ENCODE measurements at regions not wholly inside any gene's neighbourhood (a gene's known extent, or its start where the extent isn't known, plus 50 kb on each side); places are given as distances from the start of the nearest gene placed in this dataset.

GRCh38 chr18:47603158-47603557, 327.3 kb downstream of the SMAD2 start:
- POLR2A ChIA-PET, result no interaction called here

DNA sequence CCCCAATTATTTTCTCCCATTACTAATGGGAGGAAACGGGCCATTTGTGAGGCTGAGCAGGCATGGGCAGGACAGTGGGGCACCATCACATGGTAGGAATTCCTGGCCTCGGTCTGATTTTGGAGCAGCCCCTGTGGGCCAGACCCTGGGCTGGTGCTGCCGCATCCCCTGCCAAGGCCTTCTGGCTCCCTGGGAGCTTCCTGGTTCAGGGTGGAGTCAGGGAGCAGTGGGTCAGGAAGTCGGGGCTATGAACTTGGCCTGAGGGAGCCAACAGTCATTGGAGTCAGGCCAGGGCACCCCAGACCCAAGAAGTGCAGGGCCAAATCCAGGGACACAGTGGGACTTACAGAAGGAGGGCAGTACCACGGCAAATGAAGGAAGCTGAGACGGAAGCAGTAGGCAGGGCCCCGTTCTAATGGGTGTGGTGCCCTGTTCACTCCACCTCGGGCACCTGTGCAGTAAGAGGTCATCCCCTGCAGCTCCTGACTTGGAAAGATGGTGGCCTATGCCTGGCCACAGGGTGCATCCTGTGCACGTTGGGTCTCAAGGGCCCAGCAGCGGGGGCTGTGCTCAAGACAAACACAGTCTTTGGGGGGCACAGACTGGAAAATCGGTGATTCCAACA, 328.1 kb downstream of the SMAD2 start:
- H3K27me3 ChIP-seq (ENCODE audit: insufficient read depth), result no peaks in the 10 kb centered on the region
- no peak for DNase-seq
- H3K9ac ChIP-seq, result no peak overlapping the region
- no peak overlapping the region for H3K27ac ChIP-seq (ENCODE audit: low read depth in 2 of 2, low read length in 1 of 2)
- H3K9me2 ChIP-seq, result no peaks in the 10 kb centered on the region
- CTCF ChIA-PET, result no interaction called here
- no peaks in the 10 kb centered on the region for H3K79me2 ChIP-seq (ENCODE audit: insufficient read depth)
- no peaks in the 10 kb centered on the region for H3K36me3 ChIP-seq (replicated peaks in 1 of 2; ENCODE audit: control insufficient read depth in 1 of 2, insufficient read depth in 2 of 2, low read length in 1 of 2)
- no peak for TF ChIP-seq SIN3A (IDR thresholded peaks at IDR 0.05; ENCODE audit: borderline replicate concordance, low read depth, low read length)
- no peaks in the 10 kb centered on the region for H4K20me1 ChIP-seq (ENCODE audit: insufficient read depth)
- H3K4me2 ChIP-seq, result no peak overlapping the region
- WGBS (ENCODE audit: low lambda C conversion rate), result 23% methylated on average over 3 of the region's 11 CpGs
- H3F3A ChIP-seq (replicated peaks; ENCODE audit: insufficient read depth), result no peaks in the 10 kb centered on the region
- no peak overlapping the region for H3K4me3 ChIP-seq (ENCODE audit: low read depth in 2 of 2, low read length in 1 of 2)
- H2AFZ ChIP-seq (ENCODE audit: low read depth), result no peak overlapping the region
- H3K4me1 ChIP-seq (ENCODE audit: control insufficient read depth in 1 of 2, insufficient read depth in 2 of 2, low read depth in 1 of 2, low read length in 1 of 2), result no peaks in the 10 kb centered on the region; a peak in 1 of 4 replicates
- no peaks in the 10 kb centered on the region for H3K9me3 ChIP-seq
- POLR2A ChIA-PET, result no interaction called here

More at GRCh38 chr18:47603158-47603557, 327.3 kb downstream of the SMAD2 start:
- H3K4me1 ChIP-seq (ENCODE audit: control insufficient read depth in 1 of 2, insufficient read depth in 2 of 2, low read depth in 1 of 2, low read length in 1 of 2), result no peaks in the 10 kb centered on the region; a peak in 1 of 4 replicates
- no peaks in the 10 kb centered on the region for H3K27me3 ChIP-seq (ENCODE audit: insufficient read depth)
- H3K4me2 ChIP-seq, result no peak overlapping the region
- no peak for DNase-seq
- H3K27ac ChIP-seq (ENCODE audit: low read depth in 2 of 2, low read length in 1 of 2), result no peak overlapping the region
- no peak overlapping the region for H2AFZ ChIP-seq (ENCODE audit: low read depth)
- H3K4me3 ChIP-seq (ENCODE audit: low read depth in 2 of 2, low read length in 1 of 2), result no peak overlapping the region
- H3K9me3 ChIP-seq, result no peaks in the 10 kb centered on the region
- CTCF ChIA-PET, result no interaction called here
- H4K20me1 ChIP-seq (ENCODE audit: insufficient read depth), result no peaks in the 10 kb centered on the region
- H3K9ac ChIP-seq, result no peak overlapping the region
- H3K36me3 ChIP-seq (replicated peaks in 1 of 2; ENCODE audit: control insufficient read depth in 1 of 2, insufficient read depth in 2 of 2, low read length in 1 of 2), result no peaks in the 10 kb centered on the region
- H3K9me2 ChIP-seq, result no peaks in the 10 kb centered on the region
- H3K79me2 ChIP-seq (ENCODE audit: insufficient read depth), result no peaks in the 10 kb centered on the region
- WGBS (ENCODE audit: low lambda C conversion rate), result 23% methylated on average over 1 of the region's 1 CpG
- no peaks in the 10 kb centered on the region for H3F3A ChIP-seq (replicated peaks; ENCODE audit: insufficient read depth)
- TF ChIP-seq USF1 (IDR thresholded peaks at IDR 0.05; ENCODE audit: borderline replicate concordance, low read depth) (no peak), TAF1 (IDR thresholded peaks at IDR 0.05; ENCODE audit: borderline replicate concordance, low read depth, low read length) (no peak), RXRA (IDR thresholded peaks at IDR 0.05; ENCODE audit: borderline replicate concordance, low read depth) (no peak), YY1 (IDR thresholded peaks at IDR 0.05; ENCODE audit: low read depth) (no peak), FOXM1 (IDR thresholded peaks at IDR 0.05; ENCODE audit: low read depth) (no peak), MAX (IDR thresholded peaks at IDR 0.05; ENCODE audit: low read depth) (no peak), RFX5 (IDR thresholded peaks at IDR 0.05; ENCODE audit: low read length) (no peak), SMC3 (IDR thresholded peaks at IDR 0.05; ENCODE audit: low read depth, low read length) (no peak), RCOR1 (IDR thresholded peaks at IDR 0.05; ENCODE audit: low read length) (no peak), GATA2 (CRISPR knock-in tag; IDR thresholded peaks at IDR 0.05) (no peak), GABPA (IDR thresholded peaks at IDR 0.05; ENCODE audit: low read depth) (no peak), JUND (IDR thresholded peaks at IDR 0.05) (no peak), ZBTB33 (IDR thresholded peaks at IDR 0.05; ENCODE audit: borderline replicate concordance, low read depth) (no peak), TCF12 (IDR thresholded peaks at IDR 0.05) (no peak), NRF1 (IDR thresholded peaks at IDR 0.05; ENCODE audit: low read depth, low read length) (no peak), TEAD4 (IDR thresholded peaks at IDR 0.05; ENCODE audit: borderline replicate concordance, insufficient read depth) (no peak), SIN3A (IDR thresholded peaks at IDR 0.05; ENCODE audit: borderline replicate concordance, low read depth, low read length) (no peak)

Measured in SK-N-SH (cell line).